Panc1 (cell line): ENCODE measurements at regions not wholly inside any gene's neighbourhood (a gene's known extent, or its start where the extent isn't known, plus 50 kb on each side); places are given as distances from the start of the nearest gene placed in this dataset.
"Not testable (repeated sequence)": the region's sequence is repeated elsewhere in the genome, so short reads cannot be mapped to it uniquely, and the experiment has no call there.

Experiments
- ATAC-seq: fragments of 200-7000 bp; cut with Tn5 transposase; 2 replicates; pipeline ENCODE4 v1.9.1; 2020; ENCODE audit warnings: mild to moderate bottlenecking, moderate library complexity
- BruUV-seq: library from RNA; stranded (reverse); fragments of 400-500 nt; replicated peaks from 2 replicates; lab custom pipeline; 2021; lab: Mats Ljungman, UMichigan
- CTCF ChIA-PET: fragments of 300-600 bp; sonication (Branson Sonifier 250); formaldehyde crosslinking; loops from one replicate; lab custom pipeline; 2022; ENCODE audit warnings: antibody characterized with exemption; lab: Charles Lee
- POLR2A ChIA-PET: fragments of 300-600 bp; sonication (Branson Sonifier 250); formaldehyde crosslinking; loops from one replicate; lab custom pipeline; 2022; ENCODE audit warnings: antibody characterized with exemption; lab: Charles Lee
- DNase-seq: peaks from one replicate; pipeline ENCODE4 v3.0.0-alpha.2; 2010; ENCODE audit warnings: low read depth, low spot score
- H3K27ac ChIP-seq: 2 replicates; pipeline ENCODE4 v1.5.1; 2011; ENCODE audit warnings: mild to moderate bottlenecking, low read length, inconsistent platforms
- H3K27me3 ChIP-seq: fragments of 200-500 bp; sonication (Bioruptor generic); 2 replicates; pipeline ENCODE4 v1.6.0; 2014; ENCODE audit warnings: low read length, inconsistent platforms; ENCODE audit not compliant: control insufficient read depth, insufficient read depth
- H3K36me3 ChIP-seq: fragments of 200-500 bp; sonication (Bioruptor generic); 2 replicates; pipeline ENCODE4 v1.5.1; 2014; ENCODE audit warnings: inconsistent platforms, mild to moderate bottlenecking, low read length, moderate library complexity; ENCODE audit not compliant: control insufficient read depth, insufficient read depth
- H3K4me1 ChIP-seq: 2 replicates; pipeline ENCODE4 v1.5.1; 2011; ENCODE audit warnings: inconsistent platforms, mild to moderate bottlenecking, low read length, moderate library complexity; ENCODE audit not compliant: control insufficient read depth, insufficient read depth
- H3K4me3 ChIP-seq, 2 experiments: 2 replicates each; pipeline ENCODE4 v1.5.1; 2011 to 2012; ENCODE audit warnings: low read depth in 2 of 2, low read length in 2 of 2, mild to moderate bottlenecking in 2 of 2, inconsistent platforms in 1 of 2, moderate library complexity in 1 of 2
- H3K9me3 ChIP-seq: fragments of 200-500 bp; sonication (Bioruptor generic); 2 replicates; pipeline ENCODE4 v1.5.1; 2014; ENCODE audit warnings: low read depth, mild to moderate bottlenecking, inconsistent platforms, low read length, moderate library complexity; ENCODE audit not compliant: control insufficient read depth, insufficient read depth
- POLR2AphosphoS5 ChIP-seq: IDR thresholded peaks from 2 replicates; pipeline ENCODE4 v1.6.1; 2012; ENCODE audit warnings: mild to moderate bottlenecking, low read depth, low read length, moderate library complexity
- SIN3A ChIP-seq: IDR thresholded peaks from 2 replicates; pipeline ENCODE4 v1.6.1; 2012; ENCODE audit warnings: low read depth, mild to moderate bottlenecking, low read length, moderate library complexity, borderline replicate concordance; ENCODE audit not compliant: insufficient read depth
- TCF7L2 ChIP-seq: IDR thresholded peaks from 2 replicates; pipeline ENCODE4 v1.6.1; 2011; ENCODE audit warnings: mild to moderate bottlenecking, low read depth, low read length, inconsistent platforms
- in situ Hi-C: cut with HindIII; loops from 2 replicates; pipeline ENCODE4 v1.10.0; 2016; ENCODE audit warnings: low sequenced_read_pairs, low pct_unique_long_range_greater_than_20kb
- intact Hi-C: fragments of 100-400 bp; cut with micrococcal nuclease; formaldehyde crosslinking; loops from one replicate; pipeline ENCODE4 v1.10.0; 2022; ENCODE audit not compliant: unreplicated experiment
- TF ChIP-seq, protein P1 (sequence below), 2 experiments: IDR thresholded peaks; 2 replicates each; pipeline ENCODE4 v1.6.1; 2011 to 2012; ENCODE audit warnings: low read depth in 2 of 2, control low read depth in 1 of 2, low read length in 1 of 2, mild to moderate bottlenecking in 1 of 2, moderate library complexity in 1 of 2; ENCODE audit not compliant: insufficient read depth in 1 of 2
- TF ChIP-seq, protein P2 (sequence below): fragments of 450-650 bp; IDR thresholded peaks from 2 replicates; pipeline ENCODE4 v1.5.1; 2017; ENCODE audit warnings: mild to moderate bottlenecking

DNA sequence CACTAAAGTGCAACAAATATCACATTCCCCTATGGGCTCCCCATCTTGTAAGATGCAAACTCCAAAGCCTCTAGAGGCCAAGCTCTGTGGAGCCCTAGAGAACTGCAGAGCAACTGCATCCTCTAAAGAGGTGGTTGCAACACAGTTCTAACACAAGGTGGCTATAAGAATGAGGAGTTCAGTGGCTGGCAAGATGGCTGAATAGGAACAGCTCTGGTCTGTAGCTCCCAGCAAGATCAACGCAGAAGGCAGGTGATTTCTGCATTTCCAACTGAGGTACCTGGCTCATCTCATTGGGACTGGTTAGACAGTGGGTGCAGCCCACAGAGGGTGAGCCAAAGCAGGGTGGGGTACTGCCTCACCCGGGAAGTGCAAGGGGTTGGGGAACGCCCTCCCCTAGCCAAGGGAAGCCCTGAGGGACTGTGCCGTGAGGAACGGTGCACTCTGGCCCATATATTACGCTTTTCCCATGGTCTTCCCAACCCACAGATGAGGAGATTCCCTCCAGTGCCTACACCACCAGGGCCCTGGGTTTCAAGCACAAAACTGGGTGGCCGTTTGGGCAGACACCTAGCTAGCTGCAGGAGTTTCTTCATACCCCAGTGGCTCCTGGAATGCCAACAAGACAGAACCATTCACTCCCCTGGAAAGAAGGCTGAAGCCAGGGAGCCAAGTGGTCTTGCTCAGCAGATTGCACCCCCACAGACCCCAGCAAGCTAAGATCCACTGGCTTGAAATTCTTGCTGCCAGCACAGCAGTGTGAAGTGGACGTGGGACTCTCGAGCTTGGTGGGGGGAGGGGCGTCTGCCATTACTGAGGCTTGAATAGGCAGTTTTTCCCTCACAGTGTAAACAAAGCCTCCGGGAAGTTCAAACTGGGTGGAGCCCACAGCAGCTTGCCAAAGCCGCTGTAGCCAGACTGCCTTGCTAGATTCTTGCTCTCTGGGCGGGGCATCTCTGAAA is 188.6 kb upstream of the EGLN3 start:
- H3K27me3 ChIP-seq, H3K36me3 ChIP-seq, POLR2A ChIA-PET, in situ Hi-C loops, H3K4me1 ChIP-seq, H3K4me3 ChIP-seq, DNase-seq, intact Hi-C loops, H3K9me3 ChIP-seq, ATAC-seq, BruUV-seq, CTCF ChIA-PET, H3K27ac ChIP-seq: not testable (repeated sequence)

DNA sequence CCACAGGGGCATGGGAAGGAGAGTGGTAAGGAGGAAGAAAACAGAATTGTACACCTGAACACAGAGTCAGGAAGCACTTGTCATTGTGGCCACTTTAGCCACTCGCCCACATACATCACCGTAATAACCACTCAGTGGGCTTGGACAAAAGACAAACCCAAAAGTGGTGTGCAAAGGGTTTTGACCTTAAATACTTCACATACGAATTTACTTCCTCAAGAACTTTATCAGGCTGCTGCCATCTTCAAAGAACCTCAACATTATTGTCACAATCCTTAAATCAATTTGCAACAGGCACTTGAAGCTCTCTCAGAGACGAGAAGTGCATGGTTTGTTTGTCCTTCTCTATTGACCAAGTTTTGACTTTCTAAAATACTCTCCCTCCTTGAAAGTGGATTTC is 187.3 kb upstream of the EGLN3 start:
- in situ Hi-C loops (no loop called here), intact Hi-C loops (no loop called here)
- POLR2A ChIA-PET: no interaction called here
- H3K36me3 ChIP-seq: no peaks in the 10 kb centered on the region
- H3K27me3 ChIP-seq: no peaks in the 10 kb centered on the region
- no peak overlapping the region for H3K4me3 ChIP-seq
- H3K9me3 ChIP-seq: no peaks in the 10 kb centered on the region
- ATAC-seq (no peak), DNase-seq (no peak)
- no TSS peak for BruUV-seq
- no peaks in the 10 kb centered on the region for H3K4me1 ChIP-seq
- TF ChIP-seq SIN3A (no peak), TCF7L2 (no peak), POLR2AphosphoS5 (no peak)
- TF ChIP-seq, protein P1, sequence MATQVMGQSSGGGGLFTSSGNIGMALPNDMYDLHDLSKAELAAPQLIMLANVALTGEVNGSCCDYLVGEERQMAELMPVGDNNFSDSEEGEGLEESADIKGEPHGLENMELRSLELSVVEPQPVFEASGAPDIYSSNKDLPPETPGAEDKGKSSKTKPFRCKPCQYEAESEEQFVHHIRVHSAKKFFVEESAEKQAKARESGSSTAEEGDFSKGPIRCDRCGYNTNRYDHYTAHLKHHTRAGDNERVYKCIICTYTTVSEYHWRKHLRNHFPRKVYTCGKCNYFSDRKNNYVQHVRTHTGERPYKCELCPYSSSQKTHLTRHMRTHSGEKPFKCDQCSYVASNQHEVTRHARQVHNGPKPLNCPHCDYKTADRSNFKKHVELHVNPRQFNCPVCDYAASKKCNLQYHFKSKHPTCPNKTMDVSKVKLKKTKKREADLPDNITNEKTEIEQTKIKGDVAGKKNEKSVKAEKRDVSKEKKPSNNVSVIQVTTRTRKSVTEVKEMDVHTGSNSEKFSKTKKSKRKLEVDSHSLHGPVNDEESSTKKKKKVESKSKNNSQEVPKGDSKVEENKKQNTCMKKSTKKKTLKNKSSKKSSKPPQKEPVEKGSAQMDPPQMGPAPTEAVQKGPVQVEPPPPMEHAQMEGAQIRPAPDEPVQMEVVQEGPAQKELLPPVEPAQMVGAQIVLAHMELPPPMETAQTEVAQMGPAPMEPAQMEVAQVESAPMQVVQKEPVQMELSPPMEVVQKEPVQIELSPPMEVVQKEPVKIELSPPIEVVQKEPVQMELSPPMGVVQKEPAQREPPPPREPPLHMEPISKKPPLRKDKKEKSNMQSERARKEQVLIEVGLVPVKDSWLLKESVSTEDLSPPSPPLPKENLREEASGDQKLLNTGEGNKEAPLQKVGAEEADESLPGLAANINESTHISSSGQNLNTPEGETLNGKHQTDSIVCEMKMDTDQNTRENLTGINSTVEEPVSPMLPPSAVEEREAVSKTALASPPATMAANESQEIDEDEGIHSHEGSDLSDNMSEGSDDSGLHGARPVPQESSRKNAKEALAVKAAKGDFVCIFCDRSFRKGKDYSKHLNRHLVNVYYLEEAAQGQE (IDR thresholded peaks at IDR 0.05; ENCODE audit: insufficient read depth in 1 of 2, low read depth in 2 of 2, low read length in 1 of 2): no peak
- TF ChIP-seq, protein P2, sequence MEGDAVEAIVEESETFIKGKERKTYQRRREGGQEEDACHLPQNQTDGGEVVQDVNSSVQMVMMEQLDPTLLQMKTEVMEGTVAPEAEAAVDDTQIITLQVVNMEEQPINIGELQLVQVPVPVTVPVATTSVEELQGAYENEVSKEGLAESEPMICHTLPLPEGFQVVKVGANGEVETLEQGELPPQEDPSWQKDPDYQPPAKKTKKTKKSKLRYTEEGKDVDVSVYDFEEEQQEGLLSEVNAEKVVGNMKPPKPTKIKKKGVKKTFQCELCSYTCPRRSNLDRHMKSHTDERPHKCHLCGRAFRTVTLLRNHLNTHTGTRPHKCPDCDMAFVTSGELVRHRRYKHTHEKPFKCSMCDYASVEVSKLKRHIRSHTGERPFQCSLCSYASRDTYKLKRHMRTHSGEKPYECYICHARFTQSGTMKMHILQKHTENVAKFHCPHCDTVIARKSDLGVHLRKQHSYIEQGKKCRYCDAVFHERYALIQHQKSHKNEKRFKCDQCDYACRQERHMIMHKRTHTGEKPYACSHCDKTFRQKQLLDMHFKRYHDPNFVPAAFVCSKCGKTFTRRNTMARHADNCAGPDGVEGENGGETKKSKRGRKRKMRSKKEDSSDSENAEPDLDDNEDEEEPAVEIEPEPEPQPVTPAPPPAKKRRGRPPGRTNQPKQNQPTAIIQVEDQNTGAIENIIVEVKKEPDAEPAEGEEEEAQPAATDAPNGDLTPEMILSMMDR: no peak
- CTCF ChIA-PET: no interaction called here
- no peak overlapping the region for H3K27ac ChIP-seq
